WERI-Rb-1 (cell line): ENCODE measurements at regions not wholly inside any gene's neighbourhood (a gene's known extent, or its start where the extent isn't known, plus 50 kb on each side); places are given as distances from the start of the nearest gene placed in this dataset.

Source experiments
- DNase-seq: peaks from one replicate; pipeline ENCODE4 v3.0.0-alpha.2; 2020
- H3K27ac ChIP-seq: fragments of 250-450 bp; sonication (Bioruptor Pico); 2 replicates; pipeline ENCODE4 v1.5.1; 2020; ENCODE audit warnings: mild to moderate bottlenecking, moderate library complexity
- H3K27me3 ChIP-seq: fragments of 250-450 bp; sonication (Bioruptor Pico); 2 replicates; pipeline ENCODE4 v1.5.1; 2021; ENCODE audit warnings: mild to moderate bottlenecking, low read depth, moderate library complexity; ENCODE audit not compliant: insufficient read depth, severe bottlenecking
- H3K36me3 ChIP-seq: fragments of 250-450 bp; sonication (Bioruptor Pico); 2 replicates; pipeline ENCODE4 v1.5.1; 2020; ENCODE audit warnings: mild to moderate bottlenecking, moderate library complexity
- H3K4me3 ChIP-seq: 2 replicates; pipeline ENCODE4 v1.5.1; 2011; ENCODE audit warnings: low read depth, mild to moderate bottlenecking, control low read depth, low read length
- H3K9me3 ChIP-seq: fragments of 250-450 bp; sonication (Bioruptor Pico); 2 replicates; pipeline ENCODE4 v1.5.1; 2021; ENCODE audit warnings: mild to moderate bottlenecking, moderate library complexity; ENCODE audit not compliant: severe bottlenecking
- TF ChIP-seq, protein P1 (sequence below): IDR thresholded peaks from 2 replicates; pipeline ENCODE4 v1.5.1; 2011; ENCODE audit warnings: low read depth, mild to moderate bottlenecking, control low read depth, inconsistent platforms, low read length

DNA sequence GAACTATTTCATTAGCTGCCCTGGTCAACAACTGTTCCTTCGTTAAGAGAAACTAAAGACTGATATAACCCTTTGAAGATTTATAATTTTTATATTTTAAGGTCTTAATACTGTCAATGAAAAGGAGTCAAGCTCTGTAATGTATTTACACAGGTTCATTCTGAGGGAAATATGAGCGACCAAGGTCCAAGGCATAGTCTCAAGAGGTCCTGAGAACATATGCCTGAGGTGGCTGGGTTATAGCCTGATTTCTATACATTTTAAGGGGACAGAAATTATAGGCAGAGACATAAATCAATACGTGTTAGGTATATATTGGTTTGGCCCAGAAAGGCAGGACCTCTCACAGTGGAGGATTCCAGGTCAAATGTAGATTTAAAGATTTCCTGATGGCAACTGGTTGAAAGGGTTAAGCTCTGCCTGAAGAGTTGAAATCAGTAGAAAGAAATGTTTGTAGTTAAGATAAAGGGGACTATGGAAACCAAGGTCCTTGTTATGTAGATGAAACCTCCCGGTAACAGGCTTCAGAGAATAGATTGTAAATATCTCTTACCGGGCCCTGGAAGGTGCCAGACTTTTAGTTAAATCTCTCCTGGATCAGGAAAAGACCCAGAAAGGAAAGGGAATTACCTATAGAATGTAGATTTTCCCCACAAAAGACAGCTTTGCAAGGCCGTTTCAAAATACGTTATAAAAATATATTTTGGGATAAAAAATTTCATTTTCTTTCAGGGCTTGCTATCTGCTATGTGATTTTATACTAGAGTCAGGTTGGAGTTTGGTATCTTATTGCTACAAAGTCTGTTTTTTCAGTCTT is 107.3 kb upstream of the PRLR start:
- TF ChIP-seq, protein P1, sequence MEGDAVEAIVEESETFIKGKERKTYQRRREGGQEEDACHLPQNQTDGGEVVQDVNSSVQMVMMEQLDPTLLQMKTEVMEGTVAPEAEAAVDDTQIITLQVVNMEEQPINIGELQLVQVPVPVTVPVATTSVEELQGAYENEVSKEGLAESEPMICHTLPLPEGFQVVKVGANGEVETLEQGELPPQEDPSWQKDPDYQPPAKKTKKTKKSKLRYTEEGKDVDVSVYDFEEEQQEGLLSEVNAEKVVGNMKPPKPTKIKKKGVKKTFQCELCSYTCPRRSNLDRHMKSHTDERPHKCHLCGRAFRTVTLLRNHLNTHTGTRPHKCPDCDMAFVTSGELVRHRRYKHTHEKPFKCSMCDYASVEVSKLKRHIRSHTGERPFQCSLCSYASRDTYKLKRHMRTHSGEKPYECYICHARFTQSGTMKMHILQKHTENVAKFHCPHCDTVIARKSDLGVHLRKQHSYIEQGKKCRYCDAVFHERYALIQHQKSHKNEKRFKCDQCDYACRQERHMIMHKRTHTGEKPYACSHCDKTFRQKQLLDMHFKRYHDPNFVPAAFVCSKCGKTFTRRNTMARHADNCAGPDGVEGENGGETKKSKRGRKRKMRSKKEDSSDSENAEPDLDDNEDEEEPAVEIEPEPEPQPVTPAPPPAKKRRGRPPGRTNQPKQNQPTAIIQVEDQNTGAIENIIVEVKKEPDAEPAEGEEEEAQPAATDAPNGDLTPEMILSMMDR, result no peak

DNA sequence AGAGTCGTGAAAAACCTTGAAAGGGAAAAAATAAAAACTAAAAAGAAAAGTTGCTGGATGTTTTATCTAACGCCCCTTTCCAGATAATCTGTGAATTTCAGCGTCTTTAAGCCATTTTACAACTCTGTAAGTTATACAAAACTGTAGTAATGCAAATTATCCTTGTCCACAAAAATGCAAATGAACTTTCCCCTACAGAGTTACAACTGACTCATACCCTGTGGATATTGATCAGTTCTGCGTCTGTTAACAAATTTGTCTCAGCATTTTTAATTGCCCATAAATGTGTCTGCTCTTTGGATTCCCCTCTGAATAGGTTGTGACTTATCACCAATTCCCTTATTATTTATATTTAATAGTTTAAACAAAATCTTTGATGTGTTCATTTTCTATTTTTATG is 105.9 kb upstream of the PRLR start:
- H3K36me3 ChIP-seq, result no peaks in the 10 kb centered on the region
- H3K4me3 ChIP-seq, result no peak overlapping the region
- TF ChIP-seq, protein P1, result no peak
- no peaks in the 10 kb centered on the region for H3K9me3 ChIP-seq
- no peak overlapping the region for H3K27ac ChIP-seq
- DNase-seq, result no peak
- peaks cover 65% of the 10 kb centered on the region for H3K27me3 ChIP-seq

More for the DNA sequence above, 107.3 kb upstream of the PRLR start:
- DNase-seq, result no peak
- Histone ChIP-seq H3K9me3 (no peaks in the 10 kb centered on the region), H3K36me3 (no peaks in the 10 kb centered on the region), H3K27ac (no peak overlapping the region), H3K4me3 (no peak overlapping the region), H3K27me3 (peaks cover 60% of the 10 kb centered on the region)

DNA sequence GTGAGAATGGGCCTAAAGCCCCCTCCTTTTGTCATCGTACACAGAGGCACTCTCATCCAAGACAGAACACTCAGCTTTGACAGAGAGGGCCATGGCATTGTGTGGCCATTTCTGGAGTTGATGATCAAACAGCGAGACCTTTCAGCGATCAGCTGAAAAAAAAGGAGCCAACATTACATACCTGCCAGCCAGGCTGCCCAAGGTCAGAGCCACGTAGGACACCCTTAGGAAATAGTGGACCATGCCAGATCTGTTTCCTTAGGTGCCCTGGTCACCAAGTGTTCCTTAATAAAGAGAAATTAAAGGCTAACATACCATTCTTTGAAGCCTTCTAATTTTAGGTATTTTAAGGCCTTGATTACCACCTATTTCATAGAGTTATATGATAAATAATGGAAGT is 105.5 kb upstream of the PRLR start:
- no peak for DNase-seq
- TF ChIP-seq, protein P1, result no peak

DNA sequence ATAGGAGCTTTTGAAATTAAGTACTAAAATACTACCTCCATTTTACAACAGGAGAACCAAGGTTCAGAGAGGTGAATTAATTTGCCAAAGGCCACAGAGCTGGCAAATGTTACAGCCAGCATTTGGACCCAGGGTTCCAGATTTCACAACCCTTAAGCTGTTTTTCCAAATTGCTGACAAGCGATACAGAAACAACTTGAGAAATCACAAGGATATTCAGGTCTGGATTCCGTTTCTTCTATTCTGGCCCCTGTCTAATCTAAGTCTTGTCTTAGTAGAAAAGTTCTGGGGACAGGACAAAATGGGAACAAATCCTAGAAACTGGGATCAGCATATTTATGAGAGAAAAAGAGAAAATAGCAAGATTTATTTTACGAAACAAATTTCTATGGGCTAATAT is 103.1 kb upstream of the PRLR start:
- TF ChIP-seq, protein P1, result no peak
- DNase-seq, result no peak
- Histone ChIP-seq H3K27ac (no peak overlapping the region), H3K36me3 (no peaks in the 10 kb centered on the region), H3K4me3 (no peak overlapping the region), H3K27me3 (peaks cover 81% of the 10 kb centered on the region), H3K9me3 (no peaks in the 10 kb centered on the region)

More for the DNA sequence above, 105.5 kb upstream of the PRLR start:
- Histone ChIP-seq H3K27ac (no peak overlapping the region), H3K9me3 (no peaks in the 10 kb centered on the region), H3K27me3 (peaks cover 67% of the 10 kb centered on the region), H3K36me3 (no peaks in the 10 kb centered on the region), H3K4me3 (no peak overlapping the region)

DNA sequence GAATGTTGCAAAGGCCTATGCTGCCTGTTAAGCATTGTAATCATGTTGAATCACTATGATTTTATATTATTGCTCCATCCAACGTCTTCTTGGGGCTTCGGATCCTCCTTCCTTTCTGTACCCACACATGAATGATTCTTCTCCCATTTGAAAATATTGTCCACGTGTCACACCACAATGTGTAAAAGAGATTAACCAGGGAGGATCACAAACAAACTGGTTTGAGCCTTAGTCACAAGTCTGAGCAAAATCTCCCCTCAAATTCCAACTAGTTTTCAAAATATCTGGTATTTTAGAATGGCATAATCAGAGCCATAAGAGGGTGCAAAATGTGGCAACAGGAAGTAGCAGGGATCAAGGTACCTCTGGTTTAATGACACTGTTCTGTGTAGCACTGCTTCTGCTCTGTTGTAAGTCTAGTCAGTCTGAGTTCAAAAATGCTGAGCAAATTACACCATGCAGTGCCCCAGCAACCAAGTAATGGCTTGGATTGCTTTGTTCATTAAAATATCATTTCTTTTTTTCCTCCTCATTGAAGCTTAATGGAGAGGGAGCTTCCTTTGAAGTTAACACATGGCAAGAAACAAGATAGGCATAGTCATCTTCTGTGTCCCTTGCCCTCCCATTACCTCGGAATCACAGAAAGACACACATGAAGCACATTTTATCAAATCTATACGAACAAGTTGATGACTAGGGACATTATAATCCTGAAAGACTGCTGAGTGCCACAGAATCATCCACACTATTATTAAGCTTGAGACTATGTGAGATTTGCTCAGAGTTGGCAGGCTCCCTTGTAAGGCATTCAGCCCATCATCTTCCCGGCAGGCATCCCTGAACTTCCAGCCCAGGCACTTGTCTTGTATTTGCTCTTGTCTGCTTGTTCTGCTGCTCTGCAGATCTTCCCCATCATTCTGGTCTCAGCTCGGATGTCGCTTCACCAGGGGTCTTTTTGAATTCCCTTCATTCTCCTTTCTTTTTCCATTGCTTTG is 102.0 kb upstream of the PRLR start:
- Histone ChIP-seq H3K27ac (no peak overlapping the region), H3K36me3 (no peaks in the 10 kb centered on the region), H3K27me3 (peaks cover 81% of the 10 kb centered on the region), H3K9me3 (no peaks in the 10 kb centered on the region), H3K4me3 (no peak overlapping the region)
- DNase-seq, result no peak
- TF ChIP-seq, protein P1, result no peak
